Stomach (tissue), 4 donors: ENCODE measurements at regions not wholly inside any gene's neighbourhood (a gene's known extent, or its start where the extent isn't known, plus 50 kb on each side); places are given as distances from the start of the nearest gene placed in this dataset.

ENCODE experiments used
- POLR2A ChIP-seq, 4 donors: fragments of 450-650 bp; IDR thresholded peaks; one replicate each; pipeline ENCODE4 v1.6.1; 2016; ENCODE audit warnings: antibody characterized with exemption in 4 of 4, control low read depth in 2 of 4, mild to moderate bottlenecking in 1 of 4, moderate library complexity in 1 of 4
- POLR2AphosphoS5 ChIP-seq, 3 donors: sonication (generic); formaldehyde crosslinking; IDR thresholded peaks; one replicate each; pipeline ENCODE4 v1.6.1; 2016; ENCODE audit warnings: antibody characterized with exemption in 3 of 3

- TF ChIP-seq POLR2A (IDR thresholded peaks at IDR 0.05) (no peak), POLR2AphosphoS5 (IDR thresholded peaks at IDR 0.05) (no peak)
Measured at GRCh38 chr3:64299206-64299605, 73.9 kb upstream of the PRICKLE2 start.
